Lower leg skin (tissue), 3 donors: ENCODE measurements at regions not wholly inside any gene's neighbourhood (a gene's known extent, or its start where the extent isn't known, plus 50 kb on each side); places are given as distances from the start of the nearest gene placed in this dataset.

Experiments
- CTCF ChIP-seq, 3 donors: fragments of 450-650 bp; IDR thresholded peaks; one replicate each; pipeline ENCODE4 v1.5.1; 2016; ENCODE audit warnings: antibody characterized with exemption in 3 of 3, mild to moderate bottlenecking in 3 of 3, moderate library complexity in 2 of 3
- POLR2A ChIP-seq, 2 donors: fragments of 450-650 bp; IDR thresholded peaks; one replicate each; pipeline ENCODE4 v1.6.1; 2016 to 2017; ENCODE audit warnings: antibody characterized with exemption in 2 of 2, mild to moderate bottlenecking in 1 of 2, moderate library complexity in 1 of 2

GRCh38 chr11:71068963-71069362 lies 183.4 kb downstream of the SHANK2 start:
- TF ChIP-seq CTCF (IDR thresholded peaks at IDR 0.05) (no peak), POLR2A (IDR thresholded peaks at IDR 0.05) (no peak)
